NCI-H1930 (cell line): ENCODE measurements at regions not wholly inside any gene's neighbourhood (a gene's known extent, or its start where the extent isn't known, plus 50 kb on each side); places are given as distances from the start of the nearest gene placed in this dataset.

ENCODE experiments used
- DNase-seq, 2 experiments: peaks; one replicate each; lab custom pipeline; 2025; lab: John Stamatoyannopoulos, UW

DNA sequence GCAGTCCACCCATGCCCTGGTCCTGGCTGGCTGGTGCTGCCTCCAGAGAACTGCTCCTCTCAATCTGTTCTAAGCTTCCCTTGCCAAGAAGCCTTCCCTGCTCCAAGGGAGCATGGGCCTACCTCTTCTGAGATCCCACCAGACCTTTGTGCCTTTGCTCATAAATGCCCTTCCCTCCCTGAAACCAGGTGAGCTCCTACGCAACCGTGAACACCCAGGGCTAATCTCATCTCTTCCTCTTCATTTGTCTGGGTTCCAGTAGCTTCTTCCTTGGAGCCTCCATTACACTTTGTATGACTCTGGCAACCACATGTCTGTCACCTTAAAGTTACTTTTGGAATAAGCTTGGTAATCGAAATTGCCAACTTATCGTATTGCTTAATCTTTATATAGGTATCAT, 270.6 kb downstream of the PBX3 start:
- no peak for DNase-seq

GRCh38 chr9:126020836-126021235, 273.7 kb downstream of the PBX3 start:
- no peak for DNase-seq

- no peak for DNase-seq
Observed at GRCh38 chr9:126023962-126024361, 276.8 kb downstream of the PBX3 start.

- DNase-seq, result no peak
Observed at GRCh38 chr9:126024581-126025230, 277.5 kb downstream of the PBX3 start.

DNA sequence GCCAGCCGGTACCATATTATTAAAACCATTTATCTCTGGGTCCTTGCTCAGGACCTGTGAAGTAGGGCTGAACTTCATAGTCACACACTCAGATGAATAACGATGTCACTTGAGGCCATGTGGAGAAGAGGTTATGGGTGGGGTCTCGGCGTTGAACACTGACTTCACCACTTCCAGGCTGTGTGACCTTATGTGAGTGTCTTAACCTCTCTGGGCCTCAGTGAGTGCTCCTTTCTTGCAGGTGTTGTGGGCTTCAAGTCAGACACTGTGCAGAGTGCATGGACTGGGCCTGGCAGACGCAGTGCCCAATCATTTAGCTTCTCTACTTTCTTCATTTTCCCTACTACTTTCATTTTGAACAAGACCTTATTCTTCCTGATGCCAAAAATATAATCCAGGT, 278.8 kb downstream of the PBX3 start:
- no peak for DNase-seq

DNA sequence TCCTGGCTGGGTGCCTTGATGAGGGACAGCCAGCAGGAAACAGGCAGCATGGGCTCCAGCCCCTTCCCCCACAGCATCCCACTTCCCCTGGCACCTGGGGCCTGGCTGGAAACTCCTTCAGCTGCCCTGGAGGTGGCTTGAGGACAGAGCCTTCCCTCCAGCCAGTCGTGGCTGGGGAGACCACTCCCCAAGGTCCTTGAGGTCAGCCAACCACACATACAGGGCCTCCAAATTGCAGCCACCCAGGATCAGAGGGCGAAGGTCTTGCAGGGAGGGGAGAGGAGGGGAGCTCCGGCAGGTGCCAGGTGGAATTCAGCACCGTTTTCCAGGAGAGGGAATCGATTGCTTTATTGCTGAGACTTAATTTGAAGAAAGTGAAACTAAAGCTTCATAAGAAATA, 280.4 kb downstream of the PBX3 start:
- DNase-seq, result no peak

- DNase-seq, result no peak
Observed at GRCh38 chr9:126028746-126029145, 281.6 kb downstream of the PBX3 start.

- no peak for DNase-seq
Observed at GRCh38 chr9:126030716-126031115, 283.5 kb downstream of the PBX3 start.

- no peak for DNase-seq
Observed at GRCh38 chr9:126031116-126031515, 283.9 kb downstream of the PBX3 start.

GRCh38 chr9:126032135-126032534, 285.0 kb downstream of the PBX3 start:
- DNase-seq, result no peak

DNA sequence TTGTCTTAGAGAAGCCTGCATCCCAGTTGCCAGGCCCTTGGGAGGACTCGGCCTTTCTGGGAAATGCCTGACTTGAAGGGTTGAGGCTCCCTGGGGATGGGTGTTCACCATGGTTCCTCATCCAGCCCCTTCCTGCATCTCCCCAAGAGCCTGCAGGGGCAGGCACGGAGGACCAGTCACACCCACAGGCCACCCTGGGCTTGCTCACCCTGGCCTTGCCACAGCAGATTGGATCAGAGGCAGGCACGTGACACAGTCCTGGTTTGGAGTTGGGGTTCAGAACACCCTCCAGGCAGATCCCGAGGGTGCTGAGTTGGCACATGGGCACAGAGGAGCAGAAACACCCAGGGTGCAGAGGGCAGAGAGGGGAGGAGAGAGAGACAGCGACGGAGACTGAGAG, 286.1 kb downstream of the PBX3 start:
- no peak for DNase-seq

DNA sequence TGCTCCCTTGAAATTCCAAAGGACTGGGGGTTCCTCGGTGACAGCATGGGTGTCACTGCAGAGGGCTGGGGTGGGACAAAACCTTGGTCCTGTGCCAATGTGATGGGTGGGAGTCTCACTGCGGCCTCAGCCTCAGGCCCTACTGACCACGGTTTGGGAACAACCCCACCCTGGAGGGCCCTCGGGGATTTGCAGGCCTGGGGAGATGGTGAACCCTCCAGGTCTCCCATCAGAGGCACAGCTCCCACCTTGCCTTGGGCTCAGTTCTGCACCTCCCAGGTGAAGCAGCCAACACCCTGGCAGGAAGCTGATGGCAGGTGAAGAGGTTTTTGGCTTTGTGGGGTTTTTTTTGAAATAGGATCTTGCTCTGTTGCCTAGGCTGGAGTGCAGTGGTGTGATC, 286.8 kb downstream of the PBX3 start:
- no peak for DNase-seq

- no peak for DNase-seq
Observed at GRCh38 chr9:126036881-126037291, 289.7 kb downstream of the PBX3 start.

GRCh38 chr9:126038790-126039189, 287.8 kb upstream of the MVB12B start:
- DNase-seq, result no peak

GRCh38 chr9:126043681-126044080, 282.9 kb upstream of the MVB12B start:
- DNase-seq, result no peak

DNA sequence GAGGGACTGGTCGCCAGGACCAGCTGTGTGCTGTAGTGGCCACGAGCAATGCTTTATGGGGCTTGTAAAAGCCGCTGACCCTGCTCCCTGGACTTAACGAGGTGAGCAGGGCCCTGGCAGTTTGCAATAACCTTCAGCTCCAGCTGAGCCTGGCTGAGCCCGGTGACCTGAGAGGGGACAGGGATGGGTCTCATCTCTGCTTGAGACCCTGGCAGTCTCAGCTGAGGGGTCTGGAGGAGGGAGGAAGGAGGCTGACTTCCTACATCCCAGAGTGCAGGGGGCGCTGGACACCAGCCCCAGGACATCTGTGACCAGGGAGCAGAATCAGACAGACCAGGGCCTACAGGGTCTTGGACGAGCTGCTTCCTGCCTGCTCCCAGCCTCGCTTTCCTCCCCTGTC, 277.5 kb upstream of the MVB12B start:
- DNase-seq, result no peak

DNA sequence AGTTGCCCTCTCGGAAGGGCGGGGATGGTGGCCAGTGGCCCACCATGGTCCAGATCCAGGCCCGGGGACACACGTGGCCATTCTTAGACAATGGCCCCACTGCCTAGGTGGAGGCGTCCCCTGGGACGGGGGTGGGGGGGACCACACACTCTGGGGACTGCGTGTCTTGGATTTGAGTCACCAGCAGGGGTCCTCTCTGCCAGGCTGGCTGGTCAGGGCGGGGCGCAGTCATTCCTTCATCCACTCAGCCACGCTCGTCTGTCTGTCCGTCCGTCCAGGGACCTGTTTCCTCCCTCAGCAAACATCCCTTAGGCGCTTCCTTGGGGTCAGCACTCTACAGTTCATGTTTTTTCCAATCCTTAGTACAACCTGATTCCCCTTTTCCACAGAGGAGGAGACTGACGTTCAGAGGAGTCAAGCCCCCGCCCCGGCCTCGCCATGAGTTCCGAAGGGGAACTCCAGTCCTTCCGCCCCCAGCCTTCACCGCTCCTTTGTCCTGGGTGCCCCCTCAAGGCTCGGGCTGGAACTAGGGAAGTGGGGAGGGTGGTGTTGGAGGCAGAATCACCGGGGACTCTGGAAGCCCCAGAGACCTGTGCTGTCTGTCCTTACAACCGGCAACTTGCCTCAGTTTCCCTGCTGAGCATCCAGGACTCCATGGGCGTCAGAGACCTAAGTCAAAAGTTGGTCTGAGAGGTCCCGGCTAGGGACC, 276.6 kb upstream of the MVB12B start:
- no peak for DNase-seq

DNA sequence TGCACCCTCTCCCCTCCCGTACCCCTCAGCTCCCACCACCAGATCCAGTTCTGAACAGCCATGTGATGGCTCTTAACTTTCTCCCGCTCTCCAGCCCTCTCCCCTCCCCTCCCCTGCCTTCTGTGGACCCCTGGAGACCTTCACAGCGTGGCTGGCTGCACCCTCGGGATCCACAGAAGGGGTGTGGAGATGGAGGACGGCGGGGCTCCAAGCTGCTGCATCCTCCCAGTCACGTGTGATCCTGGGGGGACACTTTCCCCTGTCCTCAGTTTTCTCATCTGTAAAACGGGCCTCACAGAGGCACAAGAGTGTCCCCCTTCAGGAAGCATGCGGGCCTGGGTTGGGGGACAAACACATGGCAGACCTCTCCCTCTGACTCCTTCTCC, 276.0 kb upstream of the MVB12B start:
- no peak for DNase-seq

- no peak for DNase-seq
Observed at GRCh38 chr9:126051446-126052130, 275.0 kb upstream of the MVB12B start.

GRCh38 chr9:126052791-126053190, 273.8 kb upstream of the MVB12B start:
- DNase-seq, result no peak

GRCh38 chr9:126053913-126054312, 272.7 kb upstream of the MVB12B start:
- DNase-seq, result no peak

DNA sequence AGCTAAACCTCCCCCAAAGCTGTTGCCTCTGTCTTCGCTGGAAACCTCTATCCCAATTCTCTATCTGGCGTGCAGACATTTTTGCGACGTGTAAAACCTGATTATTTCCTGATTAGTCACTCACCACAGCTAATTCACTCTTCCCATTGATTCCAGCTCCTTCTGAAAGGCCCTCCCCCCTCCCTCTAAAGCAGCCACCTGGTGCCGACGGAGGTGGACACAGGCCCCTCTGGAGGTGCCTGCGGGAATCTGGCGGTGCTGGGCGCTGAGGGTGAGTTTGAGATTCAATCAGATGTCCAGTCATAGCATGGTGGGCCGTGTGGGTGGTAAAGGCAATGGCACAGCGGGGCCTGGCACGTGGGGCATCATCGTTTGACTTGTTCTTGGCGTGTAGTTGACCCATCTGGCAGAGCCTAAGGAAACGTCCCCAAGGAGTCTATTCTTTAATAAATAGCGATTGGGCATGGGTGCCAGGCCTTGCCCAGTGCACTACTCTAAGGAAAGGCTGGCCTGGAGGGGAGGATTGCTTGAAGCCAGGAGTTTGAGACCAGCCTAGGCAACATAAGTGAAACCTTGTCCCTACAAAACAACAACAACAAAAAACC, 271.1 kb upstream of the MVB12B start:
- DNase-seq, result no peak
